HG03159 (cell line): ENCODE measurements at regions not wholly inside any gene's neighbourhood (a gene's known extent, or its start where the extent isn't known, plus 50 kb on each side); places are given as distances from the start of the nearest gene placed in this dataset.
"Not testable (repeated sequence)": the region's sequence is repeated elsewhere in the genome, so short reads cannot be mapped to it uniquely, and the experiment has no call there.

Source experiments
- ATAC-seq: cut with Tn5 transposase; IDR thresholded peaks from one replicate; pipeline ENCODE4 v1.9.1; 2021; ENCODE audit warnings: mild to moderate bottlenecking, moderate library complexity; ENCODE audit not compliant: unreplicated experiment

- no peak for ATAC-seq
Observed at GRCh38 chr7:65317372-65317771, 56.3 kb upstream of the ZNF92 start.

- no peak for ATAC-seq
Observed at GRCh38 chr7:65310761-65311160, 62.9 kb upstream of the ZNF92 start.

DNA sequence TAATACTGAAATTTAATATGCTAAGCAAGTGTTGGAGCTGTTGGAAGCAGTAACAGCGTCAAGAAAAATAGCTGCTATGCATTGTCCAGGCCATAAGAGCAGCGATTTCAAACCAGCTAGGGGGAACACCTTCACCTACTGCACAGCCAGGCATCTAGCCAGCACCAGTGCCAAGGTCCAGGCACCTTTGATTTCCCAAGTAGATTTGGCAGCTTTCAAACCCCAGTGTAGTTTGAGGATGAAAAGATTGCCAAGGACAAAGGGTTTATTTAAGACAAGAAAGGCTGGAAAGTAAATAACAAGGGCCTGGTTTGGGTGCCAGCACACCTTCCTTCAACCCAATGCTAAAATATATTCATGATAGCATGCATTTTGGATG lies 65.4 kb upstream of the ZNF92 start:
- ATAC-seq = no peak

DNA sequence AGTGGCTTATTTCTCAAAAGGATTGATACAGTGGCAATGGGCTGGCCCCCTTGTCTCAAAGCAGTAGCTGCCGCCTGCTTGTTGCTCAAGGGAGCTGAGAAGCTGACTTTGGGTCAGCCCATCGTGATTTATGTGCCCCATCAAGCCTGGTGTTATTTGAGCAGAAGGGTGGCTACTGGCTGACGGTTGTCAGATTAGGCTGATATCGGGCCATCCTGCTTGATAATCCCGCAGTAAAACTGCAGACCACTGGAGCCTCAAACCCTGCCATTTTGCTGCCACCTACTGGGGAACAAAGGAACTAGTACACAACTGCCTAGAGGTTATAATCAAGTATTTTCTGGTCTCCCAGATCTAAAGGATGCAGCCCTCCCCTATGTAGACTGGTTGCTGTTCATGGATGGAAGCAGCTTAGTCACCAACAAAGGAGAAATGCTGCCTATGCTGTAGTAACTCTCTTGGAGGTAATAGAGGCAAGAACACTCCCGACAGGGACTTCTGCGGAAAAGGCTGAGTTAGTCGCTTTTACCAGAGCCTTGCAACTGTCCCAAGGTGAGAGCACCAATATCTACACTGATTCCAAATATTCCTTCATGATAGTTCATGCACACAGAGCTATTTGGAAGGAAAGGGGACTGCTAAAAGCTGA lies 65.9 kb upstream of the ZNF92 start:
- peak; percentile 83 for ATAC-seq

GRCh38 chr7:65304175-65304574 lies 69.5 kb upstream of the ZNF92 start:
- ATAC-seq = no peak

- no peak for ATAC-seq
Observed at GRCh38 chr7:65302883-65303282, 70.8 kb upstream of the ZNF92 start.

DNA sequence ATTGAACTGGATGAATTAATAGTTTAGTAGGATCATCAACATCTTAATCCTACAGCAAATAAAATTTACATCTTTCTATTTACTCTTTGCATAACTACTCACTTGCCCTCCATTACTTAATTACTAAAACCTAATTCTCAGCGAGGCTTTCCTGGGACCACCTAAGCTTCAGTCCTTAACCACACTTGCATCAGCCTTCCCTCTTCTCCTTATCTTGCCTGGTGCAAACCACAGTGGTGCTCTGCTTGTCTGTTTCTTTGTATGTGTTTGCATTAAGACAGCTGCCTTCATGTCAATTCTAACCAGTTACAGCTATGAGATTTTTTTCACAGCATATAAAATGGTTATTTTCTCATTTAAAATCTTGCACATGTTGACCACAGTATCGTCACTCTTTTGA lies 72.6 kb upstream of the ZNF92 start:
- ATAC-seq = no peak

GRCh38 chr7:65295409-65295808 lies 78.2 kb upstream of the ZNF92 start:
- ATAC-seq = no peak

DNA sequence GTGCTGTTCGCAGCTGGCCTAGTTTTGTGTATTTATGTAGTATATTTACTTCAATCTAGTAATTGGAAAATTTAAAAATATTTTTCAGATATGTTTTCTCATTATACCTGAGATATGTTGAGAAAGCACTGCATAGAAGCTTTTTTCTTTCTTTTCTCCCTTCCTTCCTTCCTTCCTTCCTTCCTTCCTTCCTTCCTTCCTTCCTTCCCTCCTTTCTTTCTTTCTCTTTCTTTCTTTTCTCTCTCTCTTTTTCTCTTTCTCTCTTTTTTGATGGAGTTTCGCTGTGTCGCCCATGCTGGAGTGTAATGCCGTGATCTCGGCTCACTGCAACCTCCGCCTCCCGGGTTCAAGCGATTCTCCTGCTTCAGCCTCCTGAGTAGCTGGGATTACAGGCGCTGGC lies 83.3 kb upstream of the ZNF92 start:
- not testable (repeated sequence) for ATAC-seq

DNA sequence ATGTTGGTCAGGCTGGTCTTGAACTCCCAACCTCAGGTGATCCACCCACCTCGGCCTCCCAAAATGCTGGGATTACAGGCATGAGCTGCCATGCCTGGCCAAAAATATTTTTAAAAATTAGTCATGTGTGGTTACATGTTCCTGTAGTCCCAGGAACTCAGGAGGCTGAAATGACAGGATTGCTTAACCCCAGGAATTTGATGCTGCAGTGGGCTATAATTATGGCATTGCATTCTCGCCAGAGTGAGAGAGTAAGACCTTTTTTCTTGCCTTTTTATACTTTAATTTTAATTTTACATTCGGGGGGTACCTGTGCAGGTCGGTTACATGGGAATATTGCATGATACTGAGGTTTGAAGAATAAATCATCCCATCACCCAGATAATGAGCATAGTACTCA lies 86.6 kb upstream of the ZNF92 start:
- ATAC-seq = no peak

- no peak for ATAC-seq
Observed at GRCh38 chr7:65285906-65286864, 87.5 kb upstream of the ZNF92 start.

DNA sequence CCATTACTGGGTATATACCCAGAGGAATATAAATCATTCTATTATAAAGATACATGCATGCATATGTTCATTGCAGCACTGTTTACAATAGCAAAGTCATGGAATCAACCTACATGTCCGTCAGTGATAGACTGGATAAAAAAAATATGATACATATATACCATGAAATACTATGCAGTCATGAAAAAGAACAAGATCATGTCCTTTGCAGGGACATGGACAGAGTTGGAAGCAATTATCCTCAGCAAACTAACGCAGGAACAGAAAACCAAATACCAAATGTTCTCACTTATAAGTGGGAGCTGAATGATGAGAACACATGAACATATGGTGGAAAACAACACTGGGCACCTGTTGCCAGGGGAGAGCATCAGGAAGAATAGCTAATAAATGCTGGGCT lies 88.4 kb upstream of the ZNF92 start:
- not testable (repeated sequence) for ATAC-seq

DNA sequence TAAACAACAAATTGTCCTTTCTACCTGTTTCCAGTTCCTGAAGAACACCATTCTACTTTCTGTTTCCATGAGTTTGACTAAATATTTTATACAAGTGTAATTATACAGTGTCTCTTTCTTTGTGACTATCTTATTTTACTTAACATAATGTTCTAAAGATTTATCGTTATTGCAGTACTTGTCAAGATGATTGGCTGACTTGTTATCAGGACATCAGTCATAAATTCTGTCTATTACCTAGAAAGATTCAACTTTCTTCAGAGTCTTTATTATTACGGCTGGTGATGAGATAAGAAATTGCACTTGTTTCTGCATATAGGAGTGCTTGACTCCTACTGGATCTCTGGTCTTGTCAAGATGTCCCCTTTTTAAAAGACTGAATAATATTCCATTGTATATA lies 93.9 kb upstream of the ZNF92 start:
- no peak for ATAC-seq

DNA sequence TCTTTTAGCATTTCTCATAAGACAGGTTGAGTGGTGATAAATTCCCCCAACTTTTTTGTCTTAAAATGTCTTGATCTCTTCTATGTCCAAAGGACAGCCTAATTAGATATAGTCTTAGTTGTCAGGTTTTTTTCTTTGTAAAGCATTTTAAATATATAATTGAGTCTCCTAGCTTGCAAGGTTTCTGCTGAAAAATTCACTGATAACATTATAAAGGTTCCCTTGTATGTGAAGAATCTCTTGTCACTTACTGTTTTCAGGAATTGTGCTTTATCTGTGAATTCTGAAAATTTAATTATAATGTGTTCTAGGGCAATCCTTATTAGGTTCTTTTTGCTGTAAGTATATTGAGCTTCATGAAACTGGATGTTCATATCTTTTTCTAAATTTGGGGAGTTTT lies 96.8 kb upstream of the ZNF92 start:
- ATAC-seq = no peak

DNA sequence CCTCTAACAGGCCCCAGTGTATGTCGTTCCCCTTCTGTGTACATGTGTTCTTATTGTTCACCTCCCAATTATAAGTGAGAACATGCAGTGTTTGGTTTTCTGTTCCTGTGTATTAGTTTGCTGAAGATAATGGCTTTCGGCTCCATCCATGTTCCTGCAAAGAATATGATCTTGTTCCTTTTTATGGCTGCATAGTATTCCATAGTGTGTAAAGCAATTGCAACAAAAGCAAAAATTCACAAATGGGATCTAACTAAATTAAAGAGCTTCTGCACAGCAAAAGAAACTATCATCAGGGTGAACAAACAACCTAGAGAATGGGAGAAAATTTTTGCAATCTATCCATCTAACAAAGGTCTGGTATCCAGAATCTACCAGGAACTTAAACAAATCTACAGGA lies 102.2 kb upstream of the ZNF92 start:
- not testable (repeated sequence) for ATAC-seq

DNA sequence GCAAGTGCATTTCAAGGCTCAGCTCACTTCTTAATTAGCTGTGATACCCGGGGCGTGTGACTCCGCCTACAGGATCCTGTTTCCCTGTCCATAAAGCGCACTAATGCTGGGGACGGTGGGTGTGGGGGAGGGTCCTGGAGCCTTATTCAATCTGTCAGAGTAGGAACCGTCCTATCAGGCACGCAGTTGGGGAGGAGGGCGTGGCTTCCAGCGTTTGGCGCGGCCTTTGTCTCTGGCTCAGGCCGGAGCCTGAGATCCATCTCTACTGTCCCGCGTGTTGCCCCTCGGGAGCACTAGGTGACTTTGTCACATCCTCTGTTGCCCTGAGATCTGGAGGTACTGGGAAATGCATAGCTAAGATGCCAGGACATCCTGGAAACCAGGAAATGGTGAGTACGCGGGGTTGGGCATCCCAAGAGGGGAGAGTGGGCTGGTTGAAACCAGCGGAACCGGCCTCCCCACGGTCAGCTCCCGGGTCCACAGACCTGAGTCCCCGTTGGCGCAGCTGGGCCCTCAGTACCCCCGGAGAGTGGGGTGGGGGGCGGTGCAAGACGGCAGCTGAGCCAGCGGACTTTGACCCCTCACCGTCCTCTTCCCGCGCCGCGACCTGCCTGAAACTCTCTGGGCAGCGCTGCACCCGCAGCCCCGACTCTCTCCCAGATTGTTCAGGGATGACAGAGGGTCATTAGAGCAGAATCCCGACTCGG lies 104.4 kb upstream of the ZNF92 start:
- ATAC-seq = peak; percentile 96

GRCh38 chr7:65268782-65269149 lies 104.9 kb upstream of the ZNF92 start:
- no peak for ATAC-seq

- no peak for ATAC-seq
Observed at GRCh38 chr7:65265933-65266519, 107.6 kb upstream of the ZNF92 start.

DNA sequence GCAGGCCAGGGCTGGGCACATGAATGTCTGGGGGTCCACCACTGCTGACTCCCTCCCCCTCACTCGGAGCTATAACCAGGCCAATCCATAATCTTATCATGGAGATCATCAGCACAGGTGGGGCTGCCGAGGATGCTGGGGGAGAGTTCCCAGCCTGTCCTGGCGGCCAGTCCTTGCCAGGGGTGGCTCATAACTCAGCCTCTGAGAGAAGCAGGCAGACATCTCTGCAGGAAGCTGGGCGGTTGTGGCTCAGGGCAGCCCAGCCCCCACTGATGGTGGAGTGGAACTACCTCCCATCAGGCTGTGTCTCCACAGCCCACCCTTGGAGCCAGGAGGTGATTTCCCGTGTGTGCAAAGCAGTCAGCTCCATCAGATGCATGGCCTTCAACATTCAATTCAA lies 109.4 kb upstream of the ZNF92 start:
- no peak for ATAC-seq

DNA sequence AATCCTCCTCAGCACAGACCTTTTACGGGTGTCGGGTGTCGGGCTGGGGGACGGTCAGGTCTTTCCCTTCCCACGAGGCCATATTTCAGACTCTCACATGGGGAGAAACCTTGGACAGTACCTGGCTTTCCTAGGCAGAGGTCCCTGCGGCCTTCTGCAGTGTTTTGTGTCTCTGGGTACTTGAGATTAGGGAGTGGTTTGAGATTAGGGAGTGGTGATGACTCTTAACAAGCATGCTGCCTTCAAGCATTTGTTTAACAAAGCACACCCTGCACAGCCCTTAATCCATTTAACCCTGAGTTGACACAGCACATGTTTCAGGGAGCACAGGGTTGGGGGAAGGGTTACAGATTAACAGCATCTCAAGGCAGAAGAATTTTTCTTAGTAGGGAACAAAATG lies 113.0 kb upstream of the ZNF92 start:
- ATAC-seq = not testable (repeated sequence)

GRCh38 chr7:65259864-65260525 lies 113.7 kb upstream of the ZNF92 start:
- not testable (repeated sequence) for ATAC-seq
